Activated CD8-positive, alpha-beta T cell treated with anti-CD3 and anti-CD28 coated beads for 36 hours (primary cell): ENCODE measurements at regions not wholly inside any gene's neighbourhood (a gene's known extent, or its start where the extent isn't known, plus 50 kb on each side); places are given as distances from the start of the nearest gene placed in this dataset.

Experiments used
- ATAC-seq: fragments of 200-7000 bp; cut with Tn5 transposase; one replicate; pipeline ENCODE4 v1.10.0; 2021; ENCODE audit warnings: mild to moderate bottlenecking, moderate library complexity
- CTCF ChIA-PET: fragments of 350-600 bp; sonication (Branson Sonifier 250); formaldehyde crosslinking; loops from one replicate; lab custom pipeline; 2021; ENCODE audit warnings: antibody characterized with exemption; lab: Charles Lee
- POLR2A ChIA-PET: fragments of 350-600 bp; sonication (Branson Sonifier 250); formaldehyde crosslinking; loops from one replicate; lab custom pipeline; 2021; ENCODE audit warnings: antibody characterized with exemption; lab: Charles Lee
- DNase-seq: peaks from one replicate; pipeline ENCODE4 v3.0.0-alpha.2; 2020
- H3K27ac Mint-ChIP-seq: one replicate; pipeline ENCODE4 v1.8.0; 2021; ENCODE audit warnings: mild to moderate bottlenecking, mixed read lengths
- H3K27me3 Mint-ChIP-seq: one replicate; pipeline ENCODE4 v1.8.0; 2021; ENCODE audit warnings: mixed read lengths
- H3K36me3 Mint-ChIP-seq: one replicate; pipeline ENCODE4 v1.8.0; 2021; ENCODE audit warnings: low read depth, mixed read lengths
- H3K4me1 Mint-ChIP-seq: one replicate; pipeline ENCODE4 v1.8.0; 2021; ENCODE audit warnings: low read depth, mixed read lengths
- H3K4me3 Mint-ChIP-seq: one replicate; pipeline ENCODE4 v1.8.0; 2021; ENCODE audit warnings: mild to moderate bottlenecking, moderate library complexity, mixed read lengths
- H3K9me3 Mint-ChIP-seq: one replicate; pipeline ENCODE4 v1.8.0; 2021; ENCODE audit warnings: mixed read lengths
- intact Hi-C: fragments of 100-400 bp; cut with micrococcal nuclease; formaldehyde crosslinking; loops from one replicate; pipeline ENCODE4 v1.10.0; 2022
- TF ChIP-seq, protein P1 (sequence below): fragments of 200-600 bp; IDR thresholded peaks from one replicate; pipeline ENCODE4 v1.8.0; 2022; ENCODE audit warnings: antibody characterized with exemption, mild to moderate bottlenecking

DNA sequence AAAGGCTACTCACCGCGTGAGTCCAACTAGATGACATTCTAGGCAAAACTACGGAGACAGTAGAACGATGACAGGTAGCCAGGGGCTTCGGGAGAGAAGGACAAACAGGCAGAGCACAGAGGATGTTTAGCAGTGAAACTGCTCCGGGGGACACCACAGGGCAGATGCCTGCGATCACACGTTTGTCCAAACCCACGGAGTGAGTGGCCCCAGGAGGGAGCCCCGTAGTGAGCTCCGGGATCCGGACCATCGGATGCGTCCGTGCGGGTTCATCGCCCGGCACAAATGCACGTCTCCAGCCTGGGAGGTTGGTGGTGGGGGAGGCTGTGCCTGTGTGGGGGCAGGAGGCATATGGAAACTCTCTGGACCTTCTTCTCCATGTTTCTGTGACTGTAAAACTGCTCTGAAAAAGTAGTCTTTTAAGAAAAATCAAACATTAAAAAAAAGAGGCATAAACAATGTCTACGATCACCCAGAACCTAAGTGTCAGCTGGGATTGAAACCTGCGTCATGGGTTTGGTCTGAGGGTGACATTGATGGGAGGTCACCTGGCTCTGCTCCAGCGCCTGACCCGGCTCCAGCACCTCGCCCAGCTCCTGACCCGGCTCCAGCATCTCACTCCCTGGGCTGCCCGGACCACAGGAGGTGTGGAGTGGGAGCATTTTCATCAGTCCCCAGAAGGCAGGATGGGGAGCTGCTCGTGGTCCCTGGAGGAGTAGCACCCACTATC lies 83.0 kb upstream of the CTDP1 start:
- H3K36me3 Mint-ChIP-seq, result no peaks in the 10 kb centered on the region
- intact Hi-C loops, result no loop called here
- H3K27ac Mint-ChIP-seq, result no peak overlapping the region
- DNase-seq (no peak), ATAC-seq (no peak)
- no peak overlapping the region for H3K4me3 Mint-ChIP-seq
- peaks cover 8% of the 10 kb centered on the region for H3K9me3 Mint-ChIP-seq
- peaks cover 1% of the 10 kb centered on the region for H3K27me3 Mint-ChIP-seq
- TF ChIP-seq, protein P1, sequence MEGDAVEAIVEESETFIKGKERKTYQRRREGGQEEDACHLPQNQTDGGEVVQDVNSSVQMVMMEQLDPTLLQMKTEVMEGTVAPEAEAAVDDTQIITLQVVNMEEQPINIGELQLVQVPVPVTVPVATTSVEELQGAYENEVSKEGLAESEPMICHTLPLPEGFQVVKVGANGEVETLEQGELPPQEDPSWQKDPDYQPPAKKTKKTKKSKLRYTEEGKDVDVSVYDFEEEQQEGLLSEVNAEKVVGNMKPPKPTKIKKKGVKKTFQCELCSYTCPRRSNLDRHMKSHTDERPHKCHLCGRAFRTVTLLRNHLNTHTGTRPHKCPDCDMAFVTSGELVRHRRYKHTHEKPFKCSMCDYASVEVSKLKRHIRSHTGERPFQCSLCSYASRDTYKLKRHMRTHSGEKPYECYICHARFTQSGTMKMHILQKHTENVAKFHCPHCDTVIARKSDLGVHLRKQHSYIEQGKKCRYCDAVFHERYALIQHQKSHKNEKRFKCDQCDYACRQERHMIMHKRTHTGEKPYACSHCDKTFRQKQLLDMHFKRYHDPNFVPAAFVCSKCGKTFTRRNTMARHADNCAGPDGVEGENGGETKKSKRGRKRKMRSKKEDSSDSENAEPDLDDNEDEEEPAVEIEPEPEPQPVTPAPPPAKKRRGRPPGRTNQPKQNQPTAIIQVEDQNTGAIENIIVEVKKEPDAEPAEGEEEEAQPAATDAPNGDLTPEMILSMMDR, result no peak
- ChIA-PET POLR2A (no interaction called here), CTCF (no interaction called here)
- H3K4me1 Mint-ChIP-seq, result peaks cover 2% of the 10 kb centered on the region

DNA sequence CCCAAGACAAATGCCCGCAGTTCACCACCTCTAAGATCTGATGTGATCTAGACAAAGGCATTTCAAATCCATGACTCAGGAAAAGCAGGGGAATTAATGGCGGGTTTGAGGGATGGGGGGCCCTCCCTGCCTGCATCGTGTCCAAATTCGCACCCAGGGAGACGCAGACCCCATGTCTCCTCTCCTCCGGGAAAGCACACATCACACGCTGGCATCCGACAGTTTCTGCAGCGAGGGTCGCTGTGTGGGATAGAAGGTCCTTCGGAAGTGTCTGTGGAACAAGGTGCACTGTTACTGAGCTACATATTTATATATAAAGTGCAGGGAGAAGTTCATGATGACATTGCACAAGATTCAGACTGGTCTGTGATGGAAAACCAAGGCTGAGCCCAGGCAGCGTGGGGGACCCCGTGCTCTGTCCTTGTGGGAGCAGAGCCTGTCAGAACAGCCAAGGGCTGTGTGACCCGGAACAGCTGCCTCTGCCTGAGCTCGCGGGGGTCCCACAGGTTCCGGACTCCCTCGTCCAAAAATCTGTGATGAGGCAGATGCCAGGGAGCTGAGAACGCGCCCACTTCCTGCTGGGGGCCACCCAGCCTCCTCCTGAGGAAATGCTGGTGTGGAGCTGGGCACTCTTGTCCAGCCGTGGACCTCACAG lies 82.3 kb upstream of the CTDP1 start:
- TF ChIP-seq, protein P1, result no peak
- intact Hi-C loops, result no loop called here
- DNase-seq (no peak), ATAC-seq (no peak)
- H3K27ac Mint-ChIP-seq, result no peak overlapping the region
- ChIA-PET CTCF (no interaction called here), POLR2A (no interaction called here)
- H3K4me3 Mint-ChIP-seq, result no peak overlapping the region
- peaks cover 7% of the 10 kb centered on the region for H3K9me3 Mint-ChIP-seq
- H3K4me1 Mint-ChIP-seq, result peaks cover 2% of the 10 kb centered on the region
- peaks cover 1% of the 10 kb centered on the region for H3K27me3 Mint-ChIP-seq
- no peaks in the 10 kb centered on the region for H3K36me3 Mint-ChIP-seq

DNA sequence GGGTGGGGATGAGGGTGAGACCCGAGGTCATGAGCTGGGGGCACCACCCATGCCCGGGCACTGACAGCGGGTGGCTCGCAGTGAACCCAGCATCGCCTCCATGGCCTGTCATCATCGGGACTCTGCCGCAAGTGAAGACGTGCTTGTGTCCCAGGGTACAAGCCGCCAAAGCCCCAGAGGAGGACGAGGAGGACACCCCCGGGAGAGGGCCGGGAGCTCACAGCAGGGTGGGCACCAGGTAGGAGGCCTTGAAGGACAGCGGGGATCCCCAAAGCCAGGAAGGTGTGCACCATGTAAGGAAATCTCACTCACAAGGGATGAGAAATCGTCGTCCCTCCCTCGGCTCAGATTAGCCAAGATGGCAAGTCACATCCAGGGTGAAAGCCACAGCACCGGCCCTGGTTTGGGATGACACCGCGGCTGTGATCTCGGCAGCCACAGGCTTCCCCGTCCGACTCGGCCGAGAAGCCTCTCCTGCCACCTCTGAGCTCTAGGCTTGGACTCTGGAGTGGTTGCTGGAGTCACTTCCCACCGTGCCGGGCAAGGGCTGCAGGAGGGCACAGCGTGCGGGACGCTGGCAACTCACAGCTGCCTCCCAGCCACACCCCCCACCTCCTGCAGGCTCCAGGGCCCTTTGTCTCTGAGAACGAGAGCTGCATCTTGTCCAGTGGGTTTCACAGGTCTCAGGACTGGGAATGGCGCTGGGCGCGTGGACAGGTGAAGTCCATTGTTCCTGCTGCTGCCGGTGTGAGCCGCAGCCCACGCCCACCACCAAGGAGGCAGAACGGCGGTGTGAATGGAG lies 81.6 kb upstream of the CTDP1 start:
- Mint-ChIP-seq H3K9me3 (peaks cover 2% of the 10 kb centered on the region), H3K4me1 (peaks cover 2% of the 10 kb centered on the region), H3K27ac (no peak overlapping the region), H3K36me3 (no peaks in the 10 kb centered on the region), H3K27me3 (no peaks in the 10 kb centered on the region), H3K4me3 (no peak overlapping the region)
- intact Hi-C loops, result no loop called here
- TF ChIP-seq, protein P1, result no peak
- ChIA-PET POLR2A (no interaction called here), CTCF (no interaction called here)
- DNase-seq, result no peak
- no peak for ATAC-seq

DNA sequence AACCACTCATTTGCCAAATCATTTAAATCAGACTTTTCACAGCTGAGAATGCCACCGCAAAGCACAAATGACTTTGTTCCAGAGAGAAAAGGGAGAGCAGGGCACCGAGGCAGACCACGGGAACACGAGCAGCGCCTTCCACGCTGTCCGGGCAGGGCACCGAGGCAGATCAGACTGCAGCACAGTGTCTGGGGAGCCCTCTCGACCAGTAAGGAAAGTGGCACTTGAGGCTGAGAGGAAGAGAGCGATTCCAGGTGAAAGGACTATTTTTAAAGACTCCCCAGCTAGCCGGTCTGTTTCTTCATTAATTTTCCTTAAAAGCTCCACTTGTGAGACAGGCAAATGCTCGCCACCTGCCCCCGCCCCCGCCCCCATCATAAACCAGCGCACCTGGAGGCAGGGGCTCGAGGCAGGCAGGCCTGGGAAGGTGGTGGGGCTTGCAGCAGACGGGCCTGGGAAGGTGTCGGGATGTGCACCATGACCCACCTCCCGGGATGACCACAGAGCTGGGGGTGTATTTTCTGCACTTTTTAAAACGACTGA lies 80.9 kb upstream of the CTDP1 start:
- H3K9me3 Mint-ChIP-seq, result no peaks in the 10 kb centered on the region
- POLR2A ChIA-PET, result no interaction called here
- no peak for DNase-seq
- H3K36me3 Mint-ChIP-seq, result no peaks in the 10 kb centered on the region
- H3K27me3 Mint-ChIP-seq, result no peaks in the 10 kb centered on the region
- intact Hi-C loops, result no loop called here
- H3K27ac Mint-ChIP-seq, result no peak overlapping the region
- H3K4me1 Mint-ChIP-seq, result peaks cover 2% of the 10 kb centered on the region
- no peak overlapping the region for H3K4me3 Mint-ChIP-seq
- TF ChIP-seq, protein P1, result no peak
- ATAC-seq, result no peak
- CTCF ChIA-PET, result no interaction called here
